ENCODE measurements at regions not wholly inside any gene's neighbourhood (a gene's known extent, or its start where the extent isn't known, plus 50 kb on each side); places are given as distances from the start of the nearest gene placed in this dataset.

GRCh38 chr14:80381807-80382363 lies 170.6 kb upstream of the DIO2 start:
- Histone ChIP-seq H3K4me3 (ENCODE audit: low read length in 2 of 2) (no peak overlapping the region), H3K27ac (ENCODE audit: low read length) (no peak overlapping the region)

GRCh38 chr14:80379035-80379434 lies 167.7 kb upstream of the DIO2 start:
- no peak overlapping the region for H3K27ac ChIP-seq (ENCODE audit: low read length)
- no peaks in the 10 kb centered on the region for H3K4me1 ChIP-seq (ENCODE audit: control insufficient read depth, insufficient read depth, low read length)
- no peak overlapping the region for H3K9ac ChIP-seq (ENCODE audit: low read length in 2 of 2)
- no peaks in the 10 kb centered on the region for H3K9me3 ChIP-seq (ENCODE audit: control insufficient read depth in 2 of 2, low read length in 2 of 2)
- no peak overlapping the region for H3K4me3 ChIP-seq (ENCODE audit: low read length in 2 of 2)
- H3K36me3 ChIP-seq (ENCODE audit: control insufficient read depth in 2 of 2, insufficient read depth in 2 of 2, low read length in 2 of 2): no peaks in the 10 kb centered on the region
- no peaks in the 10 kb centered on the region for H3K27me3 ChIP-seq (ENCODE audit: control insufficient read depth in 1 of 2, insufficient read depth in 2 of 2, low read length in 2 of 2)

More at GRCh38 chr14:80381807-80382363, 170.6 kb upstream of the DIO2 start:
- no peaks in the 10 kb centered on the region for H3K4me1 ChIP-seq (ENCODE audit: control insufficient read depth, insufficient read depth, low read length)
- H3K9me3 ChIP-seq (ENCODE audit: control insufficient read depth in 2 of 2, low read length in 2 of 2): no peaks in the 10 kb centered on the region
- H3K9ac ChIP-seq (ENCODE audit: low read length in 2 of 2): no peak overlapping the region
- no peaks in the 10 kb centered on the region for H3K27me3 ChIP-seq (ENCODE audit: control insufficient read depth in 1 of 2, insufficient read depth in 2 of 2, low read length in 2 of 2)
- H3K36me3 ChIP-seq (ENCODE audit: control insufficient read depth in 2 of 2, insufficient read depth in 2 of 2, low read length in 2 of 2): no peaks in the 10 kb centered on the region

GRCh38 chr14:80378084-80378690 lies 166.9 kb upstream of the DIO2 start:
- Histone ChIP-seq H3K36me3 (ENCODE audit: control insufficient read depth in 2 of 2, insufficient read depth in 2 of 2, low read length in 2 of 2) (no peaks in the 10 kb centered on the region), H3K27ac (ENCODE audit: low read length) (no peak overlapping the region), H3K4me3 (ENCODE audit: low read length in 2 of 2) (no peak overlapping the region), H3K9me3 (ENCODE audit: control insufficient read depth in 2 of 2, low read length in 2 of 2) (no peaks in the 10 kb centered on the region), H3K4me1 (ENCODE audit: control insufficient read depth, insufficient read depth, low read length) (no peaks in the 10 kb centered on the region), H3K9ac (ENCODE audit: low read length in 2 of 2) (no peak overlapping the region), H3K27me3 (ENCODE audit: control insufficient read depth in 1 of 2, insufficient read depth in 2 of 2, low read length in 2 of 2) (no peaks in the 10 kb centered on the region)

GRCh38 chr14:80364816-80365215 lies 153.5 kb upstream of the DIO2 start:
- H3K27me3 ChIP-seq (ENCODE audit: control insufficient read depth in 1 of 2, insufficient read depth in 2 of 2, low read length in 2 of 2): no peaks in the 10 kb centered on the region
- H3K27ac ChIP-seq (ENCODE audit: low read length): no peak overlapping the region
- H3K9ac ChIP-seq (ENCODE audit: low read length in 2 of 2): no peak overlapping the region
- H3K4me3 ChIP-seq (ENCODE audit: low read length in 2 of 2): no peak overlapping the region
- no peaks in the 10 kb centered on the region for H3K4me1 ChIP-seq (ENCODE audit: control insufficient read depth, insufficient read depth, low read length)
- H3K9me3 ChIP-seq (ENCODE audit: control insufficient read depth in 2 of 2, low read length in 2 of 2): peaks cover 0 to 2% of the 10 kb centered on the region in 2 donors
- H3K36me3 ChIP-seq (ENCODE audit: control insufficient read depth in 2 of 2, insufficient read depth in 2 of 2, low read length in 2 of 2): no peaks in the 10 kb centered on the region

- Histone ChIP-seq H3K9ac (ENCODE audit: low read length in 2 of 2) (no peak overlapping the region), H3K4me1 (ENCODE audit: control insufficient read depth, insufficient read depth, low read length) (no peaks in the 10 kb centered on the region), H3K4me3 (ENCODE audit: low read length in 2 of 2) (no peak overlapping the region), H3K9me3 (ENCODE audit: control insufficient read depth in 2 of 2, low read length in 2 of 2) (peaks cover 0 to 2% of the 10 kb centered on the region in 2 donors), H3K27me3 (ENCODE audit: control insufficient read depth in 1 of 2, insufficient read depth in 2 of 2, low read length in 2 of 2) (no peaks in the 10 kb centered on the region), H3K27ac (ENCODE audit: low read length) (no peak overlapping the region), H3K36me3 (ENCODE audit: control insufficient read depth in 2 of 2, insufficient read depth in 2 of 2, low read length in 2 of 2) (no peaks in the 10 kb centered on the region)
Measured at GRCh38 chr14:80364274-80364673, 153.0 kb upstream of the DIO2 start.

- no peak overlapping the region for H3K9ac ChIP-seq (ENCODE audit: low read length in 2 of 2)
- no peak overlapping the region for H3K27ac ChIP-seq (ENCODE audit: low read length)
- H3K27me3 ChIP-seq (ENCODE audit: control insufficient read depth in 1 of 2, insufficient read depth in 2 of 2, low read length in 2 of 2): no peaks in the 10 kb centered on the region
- no peaks in the 10 kb centered on the region for H3K4me1 ChIP-seq (ENCODE audit: control insufficient read depth, insufficient read depth, low read length)
- H3K9me3 ChIP-seq (ENCODE audit: control insufficient read depth in 2 of 2, low read length in 2 of 2): peaks cover 0 to under 1% of the 10 kb centered on the region in 2 donors
- H3K36me3 ChIP-seq (ENCODE audit: control insufficient read depth in 2 of 2, insufficient read depth in 2 of 2, low read length in 2 of 2): no peaks in the 10 kb centered on the region
- no peak overlapping the region for H3K4me3 ChIP-seq (ENCODE audit: low read length in 2 of 2)
Measured at GRCh38 chr14:80358112-80358511, 146.8 kb upstream of the DIO2 start.

- Histone ChIP-seq H3K36me3 (ENCODE audit: control insufficient read depth in 2 of 2, insufficient read depth in 2 of 2, low read length in 2 of 2) (no peaks in the 10 kb centered on the region), H3K9ac (ENCODE audit: low read length in 2 of 2) (no peak overlapping the region), H3K27me3 (ENCODE audit: control insufficient read depth in 1 of 2, insufficient read depth in 2 of 2, low read length in 2 of 2) (no peaks in the 10 kb centered on the region), H3K4me1 (ENCODE audit: control insufficient read depth, insufficient read depth, low read length) (no peaks in the 10 kb centered on the region), H3K4me3 (ENCODE audit: low read length in 2 of 2) (no peak overlapping the region), H3K27ac (ENCODE audit: low read length) (no peak overlapping the region), H3K9me3 (ENCODE audit: control insufficient read depth in 2 of 2, low read length in 2 of 2) (no peaks in the 10 kb centered on the region)
Measured at GRCh38 chr14:80356413-80356812, 145.1 kb upstream of the DIO2 start.

- Histone ChIP-seq H3K27me3 (ENCODE audit: control insufficient read depth in 1 of 2, insufficient read depth in 2 of 2, low read length in 2 of 2) (no peaks in the 10 kb centered on the region), H3K4me1 (ENCODE audit: control insufficient read depth, insufficient read depth, low read length) (no peaks in the 10 kb centered on the region), H3K9ac (ENCODE audit: low read length in 2 of 2) (no peak overlapping the region), H3K4me3 (ENCODE audit: low read length in 2 of 2) (no peak overlapping the region), H3K9me3 (ENCODE audit: control insufficient read depth in 2 of 2, low read length in 2 of 2) (no peaks in the 10 kb centered on the region), H3K27ac (ENCODE audit: low read length) (no peak overlapping the region), H3K36me3 (ENCODE audit: control insufficient read depth in 2 of 2, insufficient read depth in 2 of 2, low read length in 2 of 2) (no peaks in the 10 kb centered on the region)
Measured at GRCh38 chr14:80354860-80355581, 143.7 kb upstream of the DIO2 start.

GRCh38 chr14:80352471-80352870 lies 141.2 kb upstream of the DIO2 start:
- Histone ChIP-seq H3K36me3 (ENCODE audit: control insufficient read depth in 2 of 2, insufficient read depth in 2 of 2, low read length in 2 of 2) (no peaks in the 10 kb centered on the region), H3K27ac (ENCODE audit: low read length) (no peak overlapping the region), H3K9me3 (ENCODE audit: control insufficient read depth in 2 of 2, low read length in 2 of 2) (no peaks in the 10 kb centered on the region), H3K4me3 (ENCODE audit: low read length in 2 of 2) (no peak overlapping the region), H3K9ac (ENCODE audit: low read length in 2 of 2) (no peak overlapping the region), H3K4me1 (ENCODE audit: control insufficient read depth, insufficient read depth, low read length) (no peaks in the 10 kb centered on the region), H3K27me3 (ENCODE audit: control insufficient read depth in 1 of 2, insufficient read depth in 2 of 2, low read length in 2 of 2) (no peaks in the 10 kb centered on the region)

- Histone ChIP-seq H3K27me3 (ENCODE audit: control insufficient read depth in 1 of 2, insufficient read depth in 2 of 2, low read length in 2 of 2) (no peaks in the 10 kb centered on the region), H3K27ac (ENCODE audit: low read length) (no peak overlapping the region), H3K36me3 (ENCODE audit: control insufficient read depth in 2 of 2, insufficient read depth in 2 of 2, low read length in 2 of 2) (no peaks in the 10 kb centered on the region), H3K4me1 (ENCODE audit: control insufficient read depth, insufficient read depth, low read length) (no peaks in the 10 kb centered on the region), H3K9me3 (ENCODE audit: control insufficient read depth in 2 of 2, low read length in 2 of 2) (no peaks in the 10 kb centered on the region), H3K4me3 (ENCODE audit: low read length in 2 of 2) (no peak overlapping the region), H3K9ac (ENCODE audit: low read length in 2 of 2) (no peak overlapping the region)
Measured at GRCh38 chr14:80350707-80351106, 139.4 kb upstream of the DIO2 start.

- Histone ChIP-seq H3K27me3 (ENCODE audit: control insufficient read depth in 1 of 2, insufficient read depth in 2 of 2, low read length in 2 of 2) (no peaks in the 10 kb centered on the region), H3K36me3 (ENCODE audit: control insufficient read depth in 2 of 2, insufficient read depth in 2 of 2, low read length in 2 of 2) (no peaks in the 10 kb centered on the region), H3K9me3 (ENCODE audit: control insufficient read depth in 2 of 2, low read length in 2 of 2) (no peaks in the 10 kb centered on the region), H3K4me1 (ENCODE audit: control insufficient read depth, insufficient read depth, low read length) (no peaks in the 10 kb centered on the region), H3K27ac (ENCODE audit: low read length) (no peak overlapping the region), H3K4me3 (ENCODE audit: low read length in 2 of 2) (no peak overlapping the region), H3K9ac (ENCODE audit: low read length in 2 of 2) (no peak overlapping the region)
Measured at GRCh38 chr14:80346395-80346794, 135.1 kb upstream of the DIO2 start.
